Dermis microvascular lymphatic vessel endothelial cell (primary cell): ENCODE measurements at regions not wholly inside any gene's neighbourhood (a gene's known extent, or its start where the extent isn't known, plus 50 kb on each side); places are given as distances from the start of the nearest gene placed in this dataset.
"Not testable (repeated sequence)": the region's sequence is repeated elsewhere in the genome, so short reads cannot be mapped to it uniquely, and the experiment has no call there.

Source experiments
- DNase-seq, 2 donors: peaks; one replicate each; pipeline versions ENCODE4 v3.0.0 to v3.0.0-alpha.2; 2010; ENCODE audit warnings: low read depth in 2 of 2

DNA sequence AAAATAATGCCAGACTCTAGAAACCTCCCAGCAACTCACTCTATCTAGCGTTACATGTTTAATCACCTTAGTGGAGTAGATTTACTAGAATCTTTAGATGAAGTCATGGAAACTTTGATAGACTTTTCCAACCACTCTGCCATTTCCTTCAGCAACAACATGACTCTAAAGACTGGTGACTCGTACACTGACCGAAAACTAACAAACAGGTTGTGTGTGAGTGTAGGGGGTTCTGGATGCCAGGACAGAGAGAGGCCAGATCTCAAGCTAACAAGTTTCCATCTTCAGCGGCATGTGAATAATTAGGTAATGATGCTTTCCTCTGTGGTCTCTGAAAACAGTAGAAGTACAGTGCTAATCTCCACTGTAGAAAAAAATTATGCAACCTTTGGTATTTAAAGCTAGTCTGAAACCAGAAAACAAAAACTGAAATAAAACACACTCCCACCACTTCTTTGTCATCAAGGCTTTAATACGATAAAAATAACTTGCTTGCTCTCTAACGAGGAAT lies 286.4 kb downstream of the PRDM5 start:
- DNase-seq = no peak

DNA sequence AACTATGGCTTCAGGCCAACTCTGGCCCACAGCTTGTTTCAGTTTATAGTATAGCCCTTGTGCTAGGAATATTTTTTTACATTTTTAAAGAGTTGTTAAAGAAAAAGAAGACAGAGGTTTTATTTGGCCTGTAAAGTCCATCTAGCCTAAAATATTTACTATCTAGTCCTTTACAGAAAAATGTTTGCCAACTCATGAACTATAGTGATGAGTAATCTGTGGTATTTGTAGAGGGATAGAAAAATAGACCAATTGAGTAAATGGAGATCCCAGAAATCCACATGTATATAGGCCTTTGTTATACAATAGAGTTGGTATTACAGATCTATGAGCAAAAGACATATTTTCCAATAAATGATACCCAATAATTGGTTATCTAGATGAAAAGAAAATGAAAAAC lies 288.7 kb downstream of the PRDM5 start:
- DNase-seq = no peak

DNA sequence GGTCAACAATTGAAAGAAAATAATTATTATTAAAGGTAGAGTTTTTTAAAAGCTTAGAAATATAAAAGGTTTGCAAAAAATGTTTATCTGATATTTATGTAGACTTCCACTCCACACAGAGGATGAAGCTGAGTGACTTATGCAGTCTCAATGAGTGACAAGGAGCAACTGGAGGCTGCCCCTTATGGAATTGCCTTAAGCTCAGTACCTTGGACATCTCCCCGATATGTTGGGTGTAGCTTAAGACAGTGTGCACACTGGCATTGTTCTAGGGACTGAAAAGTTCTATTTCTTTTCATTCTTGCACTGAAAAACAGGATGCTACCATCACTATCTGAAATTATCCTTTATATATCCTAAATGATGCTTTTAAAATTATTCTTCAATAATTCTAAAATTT lies 292.1 kb downstream of the PRDM5 start:
- DNase-seq = no peak

DNA sequence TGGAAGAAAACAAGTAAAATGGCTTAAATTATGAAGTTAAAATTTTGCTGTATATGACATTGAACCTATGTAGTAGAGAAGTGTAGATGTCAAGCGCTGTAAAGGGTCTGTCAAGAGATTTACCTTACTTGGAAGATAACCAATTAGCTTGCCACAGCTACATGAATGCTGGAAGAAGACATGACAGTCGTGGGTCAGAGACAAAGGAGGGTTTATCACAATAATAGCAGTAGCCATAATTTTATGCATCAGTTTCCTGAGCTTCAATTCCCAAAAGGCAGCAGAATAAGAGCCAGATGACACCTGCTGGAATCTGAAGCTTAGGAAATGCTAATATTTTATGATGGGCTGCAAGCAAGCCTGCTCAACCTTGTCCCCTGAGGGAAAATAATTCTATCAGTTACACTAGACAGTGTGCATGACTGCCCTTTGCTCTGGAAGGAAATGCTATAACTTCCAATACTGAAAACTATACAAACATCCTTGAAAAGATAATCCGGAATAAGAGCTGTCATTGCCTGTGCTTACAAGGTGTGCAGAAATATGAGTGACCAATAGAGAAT lies 292.9 kb downstream of the PRDM5 start:
- DNase-seq = no peak

DNA sequence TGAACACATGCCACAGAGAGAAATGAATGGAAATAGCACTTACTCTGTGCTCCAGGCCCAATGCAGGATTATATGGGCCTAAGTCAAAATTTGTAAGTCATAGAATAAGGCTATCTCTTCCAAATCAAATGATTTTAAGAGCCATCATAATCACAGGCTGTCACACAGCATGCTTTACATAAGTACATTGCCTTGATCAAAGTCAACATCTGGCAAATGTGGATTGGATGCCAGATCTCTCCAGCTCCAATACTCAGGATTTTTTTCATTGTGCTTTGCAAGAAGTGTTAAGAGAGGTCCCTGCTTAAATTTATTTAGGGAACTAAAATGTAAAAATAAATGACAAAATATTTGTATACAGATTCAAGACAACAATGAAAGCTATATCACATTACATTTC lies 299.9 kb downstream of the PRDM5 start:
- no peak for DNase-seq

DNA sequence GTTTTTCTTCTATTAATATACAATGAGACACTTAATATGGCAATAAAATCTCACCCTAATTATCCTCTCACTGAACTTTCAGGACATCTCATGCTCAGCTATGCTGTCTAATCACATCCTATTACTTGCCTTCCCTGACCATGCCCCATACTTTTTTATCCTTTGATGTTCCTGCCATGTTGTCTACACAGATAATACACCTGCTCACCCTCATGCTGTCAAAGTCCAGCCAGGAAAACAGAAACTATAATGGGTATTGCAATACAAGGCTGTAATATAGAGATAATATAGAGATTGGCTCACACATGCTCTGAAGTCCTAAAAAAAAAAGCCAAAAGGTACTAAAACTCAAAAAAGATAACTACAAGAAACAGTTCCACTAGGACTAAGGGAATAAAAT lies 305.4 kb downstream of the PRDM5 start:
- DNase-seq = no peak

DNA sequence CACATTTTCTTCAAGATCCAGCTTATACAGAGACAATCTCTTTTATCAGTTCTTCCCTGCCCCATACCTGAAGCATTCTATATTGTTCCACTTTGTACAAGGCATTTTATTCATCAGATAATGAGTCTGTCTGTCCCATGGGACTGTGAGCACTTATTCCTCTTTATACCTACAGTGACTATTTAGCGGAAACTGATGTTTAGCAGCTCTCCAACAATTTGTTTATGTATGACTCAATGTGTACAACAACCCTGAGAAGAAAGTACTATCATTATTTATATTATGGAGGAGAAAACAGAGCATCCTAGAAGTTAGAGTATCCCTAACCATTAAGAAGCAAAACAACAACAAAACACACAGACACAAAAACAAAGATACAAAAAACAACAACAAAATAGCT lies 306.5 kb downstream of the PRDM5 start:
- no peak for DNase-seq

DNA sequence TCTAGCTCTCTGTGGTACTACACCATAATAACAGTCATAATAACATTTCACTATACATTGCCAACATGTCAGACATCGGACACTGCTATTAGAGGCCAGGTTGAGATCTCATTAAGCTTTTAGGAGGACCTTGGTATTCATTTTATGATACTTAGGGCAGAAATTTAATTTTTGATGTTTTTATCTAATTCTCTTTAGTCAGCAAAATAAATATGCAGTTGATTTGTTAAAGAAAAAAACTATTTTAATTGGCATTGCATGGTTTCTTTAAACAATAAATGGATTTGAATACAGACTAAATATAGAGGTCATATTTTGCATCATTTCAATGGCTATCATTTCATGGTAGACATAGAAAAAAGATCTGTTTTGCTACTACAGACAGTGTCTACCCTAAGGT lies 308.7 kb downstream of the PRDM5 start:
- DNase-seq = no peak

DNA sequence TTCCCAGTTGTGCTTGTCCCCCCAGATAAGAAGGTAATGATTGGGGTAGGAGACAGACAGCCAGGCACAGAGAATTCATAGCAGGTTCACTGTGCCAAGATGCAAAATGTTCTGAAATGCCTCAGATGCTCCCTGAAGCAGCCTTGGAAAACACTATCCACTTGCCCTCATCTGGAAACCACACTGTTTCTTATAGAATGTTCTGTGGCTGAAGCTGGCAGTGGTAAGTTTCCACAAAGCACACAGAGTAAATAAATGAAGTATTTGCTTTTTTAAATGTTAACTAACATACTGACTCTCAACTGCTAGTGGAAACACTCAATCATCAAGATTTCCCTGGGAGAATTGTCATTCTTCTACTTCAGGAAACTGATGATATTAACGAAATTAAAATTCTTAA lies 311.4 kb downstream of the PRDM5 start:
- DNase-seq = no peak

DNA sequence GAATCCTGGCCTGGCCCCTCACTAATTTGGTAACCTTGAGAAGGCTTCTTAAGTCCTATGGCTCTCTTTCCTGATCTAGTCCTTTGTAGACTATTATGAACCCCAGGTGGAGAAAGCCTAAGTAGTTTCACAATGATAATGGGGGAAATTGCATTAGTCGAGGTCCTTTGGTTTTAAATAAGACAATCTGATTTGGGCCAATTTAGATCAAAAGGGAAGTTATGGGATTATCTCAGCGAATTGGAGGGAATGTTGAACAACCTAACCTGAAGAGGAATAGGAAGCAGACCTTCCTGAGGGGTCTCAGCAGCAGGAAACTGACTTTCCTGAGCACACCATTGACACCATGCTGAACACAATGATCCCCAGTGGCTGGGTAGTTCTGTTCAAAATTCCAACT lies 331.5 kb downstream of the PRDM5 start:
- DNase-seq = no peak

DNA sequence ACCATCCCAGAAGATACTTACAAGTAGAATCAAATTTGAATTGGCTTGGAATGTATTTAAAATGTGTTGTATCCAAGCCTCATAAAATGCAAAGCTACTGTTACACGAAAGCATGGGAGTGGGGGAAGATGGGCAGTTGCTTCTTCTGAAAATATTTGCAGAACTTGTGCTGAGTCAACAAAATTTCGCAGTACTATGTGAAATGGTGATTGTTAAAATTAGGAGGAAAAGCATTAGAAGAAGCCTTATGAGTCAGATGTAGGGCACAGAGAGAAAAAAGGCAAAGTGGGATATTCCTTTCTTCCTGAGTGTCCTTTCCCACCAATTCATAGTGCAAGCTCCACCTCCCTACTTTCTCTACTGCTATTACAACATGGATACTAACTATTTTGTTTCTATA lies 332.7 kb downstream of the PRDM5 start:
- no peak for DNase-seq

DNA sequence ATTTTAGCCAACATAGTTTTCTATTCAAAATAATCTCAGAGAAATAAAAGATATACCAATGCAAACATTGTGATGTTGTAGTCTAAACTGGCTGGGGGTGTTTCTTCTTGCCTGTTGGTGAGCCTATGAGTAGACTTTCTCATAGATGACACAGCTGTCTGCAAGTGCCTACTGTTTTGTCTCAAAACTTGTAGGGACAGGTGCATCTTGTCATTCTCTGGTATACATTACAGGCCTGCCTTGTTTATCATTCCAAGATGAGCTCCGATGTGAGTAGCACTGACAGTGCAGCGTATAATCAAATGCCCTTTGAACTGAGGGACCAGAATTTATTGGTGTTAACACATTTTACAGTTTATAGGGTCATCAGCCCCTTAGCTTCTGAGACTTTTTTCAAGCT lies 353.8 kb downstream of the PRDM5 start:
- no peak for DNase-seq

DNA sequence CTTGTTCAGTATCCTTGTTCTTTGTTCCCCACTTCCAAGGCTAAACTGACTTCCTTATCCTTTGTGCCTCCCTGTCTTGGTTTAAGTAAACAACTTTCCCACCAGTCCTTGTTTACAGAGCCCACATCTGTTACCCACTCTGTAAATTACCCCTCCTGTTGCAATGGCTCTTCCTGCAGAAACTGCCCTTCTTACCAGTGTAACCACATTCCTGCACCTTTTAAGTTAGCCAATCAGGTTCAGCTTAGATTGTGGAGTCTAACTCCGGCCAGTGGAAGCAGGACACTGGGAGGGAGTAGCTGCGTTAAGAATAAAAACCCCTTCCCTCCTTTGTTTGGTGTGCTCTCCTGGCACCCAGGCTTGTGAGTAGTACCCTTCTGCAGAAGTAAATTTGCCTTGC lies 360.9 kb downstream of the PRDM5 start:
- DNase-seq = no peak

DNA sequence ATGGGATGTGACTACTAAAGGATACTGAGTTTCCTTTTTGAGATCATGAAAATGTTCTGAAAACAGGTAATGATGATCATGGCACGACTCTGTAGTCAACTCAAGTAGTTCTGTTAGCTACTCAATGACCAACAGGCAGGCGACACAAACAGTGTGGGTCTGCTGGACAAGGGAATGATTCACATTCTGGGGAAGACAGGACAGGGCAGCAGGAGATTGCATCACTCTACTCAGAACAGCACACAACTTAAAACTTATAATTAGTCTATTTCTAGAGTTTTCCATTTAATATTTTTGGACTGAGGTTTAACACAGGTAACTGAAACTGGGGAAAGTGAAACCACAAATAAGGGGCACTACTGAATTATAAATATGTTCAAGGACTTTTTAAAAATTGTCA lies 365.2 kb downstream of the PRDM5 start:
- DNase-seq = no peak

DNA sequence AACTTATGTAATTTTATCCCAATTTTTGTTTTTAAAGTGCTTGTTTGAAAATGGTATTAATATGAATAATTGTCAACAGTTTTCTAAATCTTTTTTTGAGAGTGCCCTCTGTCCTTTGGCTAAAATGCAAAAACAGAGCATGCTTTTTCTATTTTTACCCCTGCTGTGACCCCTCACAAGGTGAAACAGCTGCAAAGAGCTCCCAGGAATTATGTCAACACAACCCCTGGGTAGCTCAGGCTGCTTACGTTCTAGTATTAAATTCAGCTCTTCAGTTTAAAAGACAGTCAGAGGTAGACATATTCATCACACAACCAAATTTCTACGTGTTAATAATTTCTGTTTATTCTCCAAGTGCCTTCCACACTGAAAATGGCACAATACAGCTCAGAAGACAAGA lies 367.5 kb downstream of the PRDM5 start:
- DNase-seq = no peak

DNA sequence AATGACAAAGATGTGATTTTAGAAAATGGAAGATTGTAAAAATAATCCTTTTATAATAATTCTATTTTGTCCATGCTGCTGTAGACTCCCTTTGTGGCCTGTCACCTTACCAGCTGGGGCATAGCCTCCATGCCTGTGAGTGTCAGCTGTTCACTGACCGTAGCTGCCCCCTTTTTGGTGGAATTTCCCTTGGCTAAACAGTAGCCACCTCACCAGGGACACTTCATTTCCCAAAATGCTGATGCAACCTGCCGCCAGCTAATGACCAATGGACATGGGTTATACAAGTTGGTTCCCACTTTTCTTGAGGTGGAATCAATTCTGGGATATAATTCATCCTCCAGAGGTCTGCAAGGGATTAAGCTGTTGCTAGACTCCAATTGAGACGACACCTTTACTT lies 368.4 kb downstream of the PRDM5 start:
- DNase-seq = no peak

DNA sequence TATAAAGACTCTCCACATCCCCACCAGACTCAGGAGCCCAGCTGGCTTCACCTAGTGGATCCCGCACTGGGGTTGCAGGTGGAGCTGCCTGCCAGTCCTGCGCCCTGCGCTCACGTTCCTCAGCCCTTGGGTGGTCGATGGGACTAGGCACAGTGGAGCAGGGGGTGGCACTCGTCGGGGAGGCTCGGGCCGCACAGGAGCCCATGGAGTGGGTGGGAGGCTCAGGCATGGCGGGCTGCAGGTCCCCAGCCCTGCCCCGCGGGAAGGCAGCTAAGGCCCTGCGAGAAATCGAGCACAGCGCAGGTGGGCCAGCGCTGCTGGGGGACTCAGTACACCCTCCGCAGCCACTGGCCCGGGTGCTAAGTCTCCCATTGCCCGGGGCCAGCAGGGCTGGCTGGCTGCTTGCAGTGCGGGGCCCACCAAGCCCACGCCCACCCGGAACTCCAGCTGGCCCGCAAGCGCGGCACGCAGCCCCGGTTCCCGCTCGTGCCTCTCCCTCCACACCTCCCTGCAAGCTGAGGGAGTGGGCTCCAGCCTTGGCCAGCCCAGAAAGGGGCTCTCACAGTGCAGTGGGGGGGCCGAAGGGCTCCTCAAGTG lies 371.8 kb downstream of the PRDM5 start:
- DNase-seq = not testable (repeated sequence)

DNA sequence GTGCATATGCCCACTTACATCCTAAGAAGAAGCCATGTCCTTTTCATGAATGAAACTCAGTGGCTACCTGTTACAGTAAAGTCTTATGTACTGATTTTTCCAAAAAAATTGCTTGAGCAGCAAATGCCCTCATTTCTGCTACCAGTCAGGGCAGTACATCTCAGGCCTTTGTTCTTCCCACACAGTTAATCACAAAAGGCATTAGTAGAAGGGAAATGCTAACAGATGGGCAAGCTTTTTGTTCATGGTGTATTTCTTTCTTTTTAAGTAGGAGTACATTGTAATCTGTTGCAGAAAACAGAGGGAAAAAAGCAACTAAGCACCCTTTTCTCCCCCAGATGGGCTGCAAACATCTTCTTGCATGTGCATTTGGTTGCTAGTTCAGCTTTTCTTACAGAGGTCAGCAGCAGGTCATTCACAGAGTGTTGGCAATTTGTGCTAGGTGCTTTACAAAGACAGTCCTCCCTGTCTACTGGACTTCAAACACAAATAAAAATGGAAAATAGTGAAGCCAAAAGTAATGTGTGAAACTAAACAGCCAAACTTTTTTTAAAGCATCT lies 373.4 kb downstream of the PRDM5 start:
- DNase-seq = no peak

DNA sequence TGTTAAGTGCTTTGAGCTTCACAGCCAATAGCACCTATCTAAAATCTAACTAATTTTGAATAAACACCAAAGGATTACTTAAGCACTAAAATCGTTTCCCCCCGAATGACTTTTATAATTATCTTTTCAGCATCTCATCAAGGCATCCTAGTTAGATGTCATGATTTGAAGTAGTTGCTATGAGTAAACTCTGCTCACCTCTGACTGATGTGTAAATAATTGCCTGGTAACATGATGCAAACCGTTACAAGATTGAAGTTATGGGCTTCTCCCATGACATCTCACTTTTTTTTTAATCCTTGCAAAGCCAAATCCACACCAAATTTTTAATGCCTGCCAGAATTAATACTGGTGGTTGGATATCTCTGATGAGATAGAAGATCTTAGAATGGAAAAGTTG lies 377.1 kb downstream of the PRDM5 start:
- no peak for DNase-seq

DNA sequence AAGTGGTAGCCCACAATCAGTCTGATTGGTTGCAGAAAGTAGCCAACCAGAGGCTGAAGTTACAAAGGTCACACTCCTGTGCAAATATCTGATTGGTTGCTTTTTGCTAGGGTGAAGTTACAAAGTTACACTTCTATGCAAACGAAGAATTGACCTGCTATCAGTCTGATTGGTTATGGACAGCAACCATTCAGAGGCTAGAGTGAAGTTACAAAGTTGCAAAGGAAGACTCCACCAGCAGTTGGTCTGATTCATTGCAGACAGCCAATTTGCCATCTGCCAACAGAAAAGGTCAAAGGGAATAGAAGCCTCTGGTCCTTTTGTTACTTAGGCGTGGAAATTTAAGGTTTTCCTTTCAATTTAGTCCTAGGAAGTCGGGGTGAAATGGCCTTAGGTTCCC lies 377.7 kb downstream of the PRDM5 start:
- no peak for DNase-seq

DNA sequence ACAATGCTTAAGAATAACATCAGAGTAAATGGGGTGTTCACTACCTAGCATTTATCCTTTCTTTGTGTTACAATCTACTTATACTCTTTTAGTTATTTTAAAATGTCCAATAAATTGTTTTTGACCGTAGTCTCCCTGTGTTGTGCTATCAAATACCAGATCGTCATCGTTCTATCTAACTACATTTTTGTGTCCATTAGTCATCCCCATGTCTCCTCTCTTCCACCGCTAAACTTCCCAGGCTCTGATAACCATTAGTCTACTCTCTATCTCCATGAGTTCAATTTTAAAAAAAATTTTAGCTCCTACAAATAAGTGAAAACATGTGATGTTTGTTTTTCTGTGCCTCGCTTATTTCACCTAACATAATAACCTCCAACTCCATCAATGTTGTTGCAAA lies 381.9 kb downstream of the PRDM5 start:
- DNase-seq = no peak

DNA sequence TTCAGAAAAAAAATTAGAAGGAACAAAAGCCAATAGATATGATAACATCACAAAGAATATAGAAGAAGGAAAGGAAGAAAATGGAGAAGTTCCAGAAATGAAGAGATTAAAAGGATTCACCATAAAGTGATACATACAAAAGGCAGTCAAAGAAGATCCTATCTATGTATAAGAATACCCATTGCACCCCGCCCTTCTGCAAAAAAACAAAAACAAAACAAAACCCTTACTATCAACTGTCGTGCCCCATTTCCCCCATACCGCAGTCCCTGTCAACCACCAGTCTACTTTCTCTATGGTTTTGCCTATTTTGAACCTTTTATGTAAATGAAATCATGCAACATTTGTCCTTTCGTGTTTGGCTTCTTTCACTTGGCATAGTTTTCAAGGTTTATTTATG lies 385.6 kb downstream of the PRDM5 start:
- DNase-seq = no peak

DNA sequence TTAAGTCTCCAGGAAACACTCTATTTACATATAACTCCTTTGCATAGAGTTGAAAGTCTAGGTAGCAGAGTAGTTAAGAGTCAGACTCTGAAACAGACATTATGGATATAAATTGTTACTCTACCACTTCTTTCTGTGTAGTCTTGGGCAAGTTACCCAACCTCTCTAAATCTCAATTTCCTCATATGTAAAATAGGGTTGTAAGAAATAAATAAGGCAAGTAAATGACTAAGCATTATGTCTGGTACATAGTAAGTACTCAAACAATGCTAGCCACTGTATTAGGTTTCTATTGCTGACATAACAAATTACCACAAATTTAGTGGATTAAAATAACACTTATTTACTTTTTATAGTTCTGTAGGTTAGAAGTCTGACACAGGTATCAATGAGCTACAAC lies 394.1 kb downstream of the PRDM5 start:
- no peak for DNase-seq

DNA sequence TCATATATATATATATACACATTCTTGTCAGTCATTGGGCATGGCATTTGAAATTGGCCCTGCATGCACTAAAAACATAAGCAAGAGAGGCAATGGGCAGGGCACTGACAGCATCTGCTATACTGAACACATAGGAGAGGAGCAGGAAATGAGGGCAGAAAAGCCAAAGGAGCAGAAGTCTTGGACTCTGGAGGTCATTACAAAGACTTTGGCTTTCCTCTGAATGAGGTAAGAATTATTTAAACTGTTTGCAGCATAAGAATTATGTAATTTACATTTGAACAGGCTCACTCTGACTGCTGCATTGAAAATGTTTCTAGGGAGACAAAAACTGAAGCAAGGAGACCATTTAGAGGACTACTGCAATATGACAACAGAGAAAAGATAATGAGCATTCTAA lies 396.5 kb downstream of the PRDM5 start:
- DNase-seq = no peak
